Kidney (tissue), 13 donors: ENCODE measurements at regions not wholly inside any gene's neighbourhood (a gene's known extent, or its start where the extent isn't known, plus 50 kb on each side); places are given as distances from the start of the nearest gene placed in this dataset.

Source experiments
- DNase-seq, 5 donors: peaks; one replicate each; pipeline ENCODE4 v3.0.0-alpha.2; 2013 to 2020
- FAIRE-seq: peaks from 2 replicates; lab custom pipeline; 2012; peaks lifted over from hg19 to GRCh38; lab: Jason Lieb, UNC
- H3K27ac ChIP-seq, 2 donors: one replicate each; pipeline ENCODE4 v1.7.0; 2013; ENCODE audit warnings: low read depth in 2 of 2, low read length in 2 of 2, inconsistent platforms in 1 of 2
- H3K27me3 ChIP-seq: one replicate; pipeline ENCODE4 v1.7.1; 2013; ENCODE audit warnings: low read length, inconsistent platforms; ENCODE audit not compliant: control insufficient read depth, insufficient read depth
- H3K36me3 ChIP-seq, 3 donors: one replicate each; pipeline versions ENCODE4 v1.7.0 to v1.7.1; 2013; ENCODE audit warnings: low read length in 3 of 3, control low read depth in 1 of 3, inconsistent platforms in 1 of 3; ENCODE audit not compliant: insufficient read depth in 3 of 3, control insufficient read depth in 2 of 3
- H3K4me1 ChIP-seq, 3 donors: one replicate each; pipeline versions ENCODE4 v1.7.0 to v1.7.1; 2013; ENCODE audit warnings: low read length in 3 of 3, inconsistent platforms in 1 of 3, low read depth in 1 of 3; ENCODE audit not compliant: control insufficient read depth in 2 of 3, insufficient read depth in 2 of 3
- H3K4me3 ChIP-seq, 3 donors: one replicate each; pipeline versions ENCODE4 v1.7.0 to v1.8.1; 2013; ENCODE audit warnings: low read length in 3 of 3, control low read depth in 1 of 3, inconsistent platforms in 1 of 3
- H3K9ac ChIP-seq, 3 donors: one replicate each; pipeline versions ENCODE4 v1.7.0 to v1.7.1; 2013; ENCODE audit warnings: low read length in 3 of 3, control low read depth in 1 of 3, inconsistent platforms in 1 of 3
- H3K9me3 ChIP-seq, 3 donors: one replicate each; pipeline versions ENCODE4 v1.7.0 to v1.7.1; 2013; ENCODE audit warnings: low read length in 3 of 3, control low read depth in 1 of 3, inconsistent platforms in 1 of 3; ENCODE audit not compliant: control insufficient read depth in 2 of 3, insufficient read depth in 1 of 3
- CTCF ChIP-seq: IDR thresholded peaks from 3 replicates; pipeline ENCODE4 v1.5.1; 2012; ENCODE audit warnings: mild to moderate bottlenecking, moderate library complexity, borderline replicate concordance; ENCODE audit not compliant: insufficient read depth; ENCODE audit errors: extremely low read depth
- intact Hi-C: fragments of 100-400 bp; cut with DNase I; formaldehyde crosslinking; loops from one replicate; pipeline ENCODE4 v1.11.1; 2022
- donor health status: control.
- donor health status: control.
- donor health status: control.
- donor health status: control.
- donor health status: control.
- donor health status: DM: yes; HTN: yes; CAD: no.
- donor health status: Normal renal cell carcinoma (clear cell type).

GRCh38 chr3:34238407-34238806 is 440.0 kb downstream of the PDCD6IP start:
- Histone ChIP-seq H3K9me3 (no peaks in the 10 kb centered on the region), H3K9ac (no peak overlapping the region), H3K36me3 (no peaks in the 10 kb centered on the region), H3K4me1 (no peaks in the 10 kb centered on the region), H3K27me3 (no peaks in the 10 kb centered on the region), H3K27ac (no peak overlapping the region), H3K4me3 (no peak overlapping the region)
- FAIRE-seq (no peak), DNase-seq (no peak)
- intact Hi-C loops, result no loop called here
- TF ChIP-seq CTCF, result no peak

- FAIRE-seq (no peak), DNase-seq (no peak)
- no peak for TF ChIP-seq CTCF
- Histone ChIP-seq H3K36me3 (no peaks in the 10 kb centered on the region), H3K27ac (no peak overlapping the region), H3K9me3 (no peaks in the 10 kb centered on the region), H3K4me1 (no peaks in the 10 kb centered on the region), H3K4me3 (no peak overlapping the region), H3K27me3 (no peaks in the 10 kb centered on the region), H3K9ac (no peak overlapping the region)
- intact Hi-C loops, result no loop called here
These were observed 440.9 kb downstream of the PDCD6IP start for GRCh38 chr3:34239287-34239686.

GRCh38 chr3:34239875-34240274 is 441.4 kb downstream of the PDCD6IP start:
- no peak overlapping the region for H3K9ac ChIP-seq
- DNase-seq (no peak), FAIRE-seq (no peak)
- H3K9me3 ChIP-seq, result no peaks in the 10 kb centered on the region
- no peak overlapping the region for H3K4me3 ChIP-seq
- H3K27me3 ChIP-seq, result no peaks in the 10 kb centered on the region
- intact Hi-C loops, result no loop called here
- no peak overlapping the region for H3K27ac ChIP-seq
- H3K4me1 ChIP-seq, result no peaks in the 10 kb centered on the region
- no peaks in the 10 kb centered on the region for H3K36me3 ChIP-seq
- no peak for TF ChIP-seq CTCF

GRCh38 chr3:34247401-34247800 is 449.0 kb downstream of the PDCD6IP start:
- DNase-seq (no peak), FAIRE-seq (no peak)
- intact Hi-C loops, result no loop called here
- Histone ChIP-seq H3K4me3 (no peak overlapping the region), H3K27ac (no peak overlapping the region), H3K9ac (no peak overlapping the region), H3K9me3 (peaks cover 0 to 3% (median 0%) of the 10 kb centered on the region in 3 donors), H3K36me3 (no peaks in the 10 kb centered on the region), H3K27me3 (no peaks in the 10 kb centered on the region), H3K4me1 (no peaks in the 10 kb centered on the region)
- no peak for TF ChIP-seq CTCF
